GM20431 (cell line): ENCODE measurements at regions not wholly inside any gene's neighbourhood (a gene's known extent, or its start where the extent isn't known, plus 50 kb on each side); places are given as distances from the start of the nearest gene placed in this dataset.
"Not testable (repeated sequence)": the region's sequence is repeated elsewhere in the genome, so short reads cannot be mapped to it uniquely, and the experiment has no call there.

ENCODE experiments used
- in situ Hi-C: fragments of 300-500 bp; cut with MseI, MboI; formaldehyde crosslinking; loops from one replicate; pipeline ENCODE4 v1.15.0; 2020; ENCODE audit warnings: low sequenced_read_pairs; ENCODE audit not compliant: unreplicated experiment

- in situ Hi-C loops, result no loop called here
Observed at GRCh38 chr15:96622714-96623113, 292.2 kb downstream of the NR2F2 start.

GRCh38 chr15:96625256-96625655 is 294.8 kb downstream of the NR2F2 start:
- in situ Hi-C loops, result no loop called here

- in situ Hi-C loops, result no loop called here
Observed at GRCh38 chr15:96627031-96627568, 296.6 kb downstream of the NR2F2 start.

- in situ Hi-C loops, result no loop called here
Observed at GRCh38 chr15:96629511-96629910, 299.0 kb downstream of the NR2F2 start.

- in situ Hi-C loops, result no loop called here
Observed at GRCh38 chr15:96638793-96639192, 308.3 kb downstream of the NR2F2 start.

- in situ Hi-C loops, result no loop called here
Observed at GRCh38 chr15:96645796-96646195, 315.3 kb downstream of the NR2F2 start.

GRCh38 chr15:96648866-96649265 is 318.4 kb downstream of the NR2F2 start:
- in situ Hi-C loops, result no loop called here

- in situ Hi-C loops, result no loop called here
Observed at GRCh38 chr15:96657096-96657495, 326.6 kb downstream of the NR2F2 start.

- in situ Hi-C loops, result not testable (repeated sequence)
Observed at GRCh38 chr15:96666979-96667378, 336.5 kb downstream of the NR2F2 start.

GRCh38 chr15:96670389-96670788 is 339.9 kb downstream of the NR2F2 start:
- in situ Hi-C loops, result no loop called here

GRCh38 chr15:96672629-96673028 is 342.1 kb downstream of the NR2F2 start:
- in situ Hi-C loops, result no loop called here

GRCh38 chr15:96678386-96678785 is 347.9 kb downstream of the NR2F2 start:
- in situ Hi-C loops, result no loop called here

GRCh38 chr15:96687388-96688107 is 357.0 kb downstream of the NR2F2 start:
- in situ Hi-C loops, result no loop called here

- in situ Hi-C loops, result no loop called here
Observed at GRCh38 chr15:96690733-96691132, 360.2 kb downstream of the NR2F2 start.

GRCh38 chr15:96692826-96693225 is 362.3 kb downstream of the NR2F2 start:
- in situ Hi-C loops, result no loop called here

GRCh38 chr15:96693515-96693914 is 363.0 kb downstream of the NR2F2 start:
- in situ Hi-C loops, result no loop called here

- in situ Hi-C loops, result no loop called here
Observed at GRCh38 chr15:96693990-96694517, 363.6 kb downstream of the NR2F2 start.

- in situ Hi-C loops, result no loop called here
Observed at GRCh38 chr15:96695426-96695825, 364.9 kb downstream of the NR2F2 start.

GRCh38 chr15:96699871-96700401 is 369.4 kb downstream of the NR2F2 start:
- in situ Hi-C loops, result loop anchor here (25.0 kb wide), 1 partner anchor 112 kb away; no protein-coding TSS in a partner anchor

GRCh38 chr15:96700555-96700954 is 370.1 kb downstream of the NR2F2 start:
- in situ Hi-C loops, result loop anchor here (25.0 kb wide), 1 partner anchor 112 kb away; no protein-coding TSS in a partner anchor

GRCh38 chr15:96701443-96701842 is 370.9 kb downstream of the NR2F2 start:
- in situ Hi-C loops, result loop anchor here (25.0 kb wide), 1 partner anchor 111 kb away; no protein-coding TSS in a partner anchor
